ENCODE measurements at regions not wholly inside any gene's neighbourhood (a gene's known extent, or its start where the extent isn't known, plus 50 kb on each side); places are given as distances from the start of the nearest gene placed in this dataset.

GRCh38 chr3:181252631-181253030 is 263.1 kb upstream of the DNAJC19 start:
- TF ChIP-seq CTCF (IDR thresholded peaks at IDR 0.05) (no peak), POLR2AphosphoS5 (IDR thresholded peaks at IDR 0.05) (no peak), EP300 (IDR thresholded peaks at IDR 0.05) (no peak)

Measured in upper lobe of left lung (tissue), 4 donors.